ENCODE measurements at regions not wholly inside any gene's neighbourhood (a gene's known extent, or its start where the extent isn't known, plus 50 kb on each side); places are given as distances from the start of the nearest gene placed in this dataset.

DNA sequence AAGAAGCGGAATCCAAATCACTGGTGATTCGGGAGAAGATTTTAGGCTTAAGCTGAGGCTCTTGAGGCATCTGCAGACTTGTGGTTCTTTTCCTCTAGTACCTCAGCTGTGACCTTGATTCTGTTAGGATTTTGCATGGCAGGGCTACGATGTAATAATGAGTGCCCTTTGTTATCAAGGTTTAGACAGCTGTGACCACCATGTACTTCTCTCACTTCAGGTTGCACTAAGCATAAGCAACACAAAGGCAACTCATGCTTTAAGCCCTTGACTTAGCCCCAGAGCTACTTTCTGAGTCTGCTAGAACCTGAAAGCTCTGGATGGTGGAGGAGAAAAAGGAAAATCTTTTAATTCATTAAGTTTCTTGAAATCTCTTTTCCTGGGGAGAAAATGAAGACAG, 1052.3 kb upstream of the PHF14 start:
- TF ChIP-seq POLR2A (IDR thresholded peaks at IDR 0.05), result no peak
- TF ChIP-seq, protein P1, sequence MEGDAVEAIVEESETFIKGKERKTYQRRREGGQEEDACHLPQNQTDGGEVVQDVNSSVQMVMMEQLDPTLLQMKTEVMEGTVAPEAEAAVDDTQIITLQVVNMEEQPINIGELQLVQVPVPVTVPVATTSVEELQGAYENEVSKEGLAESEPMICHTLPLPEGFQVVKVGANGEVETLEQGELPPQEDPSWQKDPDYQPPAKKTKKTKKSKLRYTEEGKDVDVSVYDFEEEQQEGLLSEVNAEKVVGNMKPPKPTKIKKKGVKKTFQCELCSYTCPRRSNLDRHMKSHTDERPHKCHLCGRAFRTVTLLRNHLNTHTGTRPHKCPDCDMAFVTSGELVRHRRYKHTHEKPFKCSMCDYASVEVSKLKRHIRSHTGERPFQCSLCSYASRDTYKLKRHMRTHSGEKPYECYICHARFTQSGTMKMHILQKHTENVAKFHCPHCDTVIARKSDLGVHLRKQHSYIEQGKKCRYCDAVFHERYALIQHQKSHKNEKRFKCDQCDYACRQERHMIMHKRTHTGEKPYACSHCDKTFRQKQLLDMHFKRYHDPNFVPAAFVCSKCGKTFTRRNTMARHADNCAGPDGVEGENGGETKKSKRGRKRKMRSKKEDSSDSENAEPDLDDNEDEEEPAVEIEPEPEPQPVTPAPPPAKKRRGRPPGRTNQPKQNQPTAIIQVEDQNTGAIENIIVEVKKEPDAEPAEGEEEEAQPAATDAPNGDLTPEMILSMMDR (IDR thresholded peaks at IDR 0.05), result no peak
- no peak for TF ChIP-seq EP300 (IDR thresholded peaks at IDR 0.05)
